Mesodermal cell (in vitro differentiated cells): ENCODE measurements at regions not wholly inside any gene's neighbourhood (a gene's known extent, or its start where the extent isn't known, plus 50 kb on each side); places are given as distances from the start of the nearest gene placed in this dataset.

Experiments used
- H3K27ac ChIP-seq: 2 replicates; pipeline ENCODE4 v1.7.0; 2013; ENCODE audit warnings: mild to moderate bottlenecking, low read depth, low read length, moderate library complexity; ENCODE audit not compliant: severe bottlenecking
- H3K36me3 ChIP-seq: 2 replicates; pipeline ENCODE4 v1.7.1; 2013; ENCODE audit warnings: mild to moderate bottlenecking, low read length, moderate library complexity; ENCODE audit not compliant: control insufficient read depth, insufficient read depth
- H3K4me1 ChIP-seq: one replicate; pipeline ENCODE4 v1.7.1; 2013; ENCODE audit warnings: mild to moderate bottlenecking, low read length; ENCODE audit not compliant: insufficient read depth, control insufficient read depth, poor library complexity, severe bottlenecking
- H3K4me3 ChIP-seq: 2 replicates; pipeline ENCODE4 v1.7.0; 2013; ENCODE audit warnings: low read length, control low read depth, mild to moderate bottlenecking; ENCODE audit not compliant: insufficient read depth, poor library complexity, severe bottlenecking; ENCODE audit errors: extremely low read depth
- H3K9me3 ChIP-seq: 2 replicates; pipeline ENCODE4 v1.7.1; 2013; ENCODE audit warnings: mild to moderate bottlenecking, low read length, moderate library complexity; ENCODE audit not compliant: control insufficient read depth
- WGBS, 2 experiments: methylation state at CpG; one replicate each; pipeline ENCODE4 v1.1.5; 2013; ENCODE audit warnings: missing lambda C conversion rate in 2 of 2; ENCODE audit not compliant: insufficient coverage in 2 of 2; 5-methylcytosine and 5-hydroxymethylcytosine counted together

DNA sequence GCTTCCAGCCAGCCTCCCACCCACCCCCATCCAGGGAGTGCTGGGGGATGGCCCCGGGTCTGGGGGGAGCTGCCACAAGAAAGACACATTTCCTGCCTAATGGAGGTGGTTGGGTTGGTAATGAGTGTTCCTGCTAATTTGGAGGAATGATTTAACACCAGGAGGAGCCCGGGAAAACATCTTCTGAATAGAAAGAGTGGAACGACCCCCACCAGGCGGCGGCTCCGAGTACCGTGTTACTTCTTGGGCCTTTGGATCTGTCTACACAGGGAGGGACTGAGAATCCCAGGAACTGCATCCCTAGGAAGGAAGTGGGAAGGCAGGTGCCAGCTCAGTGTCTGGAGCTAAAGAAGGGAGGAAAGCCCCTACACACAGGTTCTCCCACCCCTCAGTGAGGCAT, 64.6 kb downstream of the TSPAN17 start:
- Histone ChIP-seq H3K4me1 (no peaks in the 10 kb centered on the region), H3K27ac (no peak overlapping the region), H3K9me3 (peaks cover 19% of the 10 kb centered on the region), H3K36me3 (no peaks in the 10 kb centered on the region), H3K4me3 (no peak overlapping the region)
- 40% methylated on average over 6 of the region's 7 CpGs; no CpG with 5 or more reads in 1 of the 2 experiments for WGBS, 2 experiments

DNA sequence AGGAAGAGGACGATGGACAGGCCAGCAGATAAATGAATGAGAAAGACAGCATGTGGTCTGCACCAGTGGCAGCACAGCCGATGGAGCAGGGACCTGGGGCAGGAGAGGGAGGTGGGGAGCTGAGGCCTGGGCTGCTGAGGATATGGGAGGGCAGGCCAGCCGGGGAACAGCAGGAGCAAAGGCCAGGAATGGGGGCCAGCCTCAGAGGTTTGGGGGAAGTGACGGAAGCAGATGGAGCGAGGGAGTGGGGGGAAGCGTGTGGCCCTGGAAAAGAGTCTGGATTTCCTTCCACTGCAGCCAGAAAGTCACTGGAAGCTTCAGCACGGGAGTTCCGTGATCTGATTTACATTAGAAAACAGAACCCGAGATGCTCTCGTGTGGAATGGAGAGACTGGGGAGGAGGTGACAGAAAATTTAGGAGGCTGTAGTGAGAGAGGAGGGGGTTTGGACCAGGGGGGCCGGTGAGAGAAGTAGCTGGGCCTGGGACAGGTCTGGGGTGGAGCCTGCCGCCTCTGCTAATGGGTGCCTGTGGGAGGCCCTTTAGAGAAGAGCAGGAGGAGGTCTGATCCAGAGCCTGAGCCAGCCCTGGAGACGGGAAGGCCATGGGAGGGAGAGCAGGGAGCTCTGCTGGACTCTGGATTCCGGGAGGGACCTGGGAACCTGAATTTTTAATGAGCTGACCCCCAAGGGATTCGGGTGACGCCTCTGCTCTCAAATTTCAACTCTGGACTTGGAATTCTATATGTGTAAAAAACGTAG, 65.4 kb downstream of the TSPAN17 start:
- Histone ChIP-seq H3K9me3 (peaks cover 19% of the 10 kb centered on the region), H3K4me1 (no peaks in the 10 kb centered on the region), H3K4me3 (no peak overlapping the region), H3K27ac (no peak overlapping the region), H3K36me3 (no peaks in the 10 kb centered on the region)
- 54 to 55% methylated on average over 13 of the region's 17 CpGs for WGBS, 2 experiments

DNA sequence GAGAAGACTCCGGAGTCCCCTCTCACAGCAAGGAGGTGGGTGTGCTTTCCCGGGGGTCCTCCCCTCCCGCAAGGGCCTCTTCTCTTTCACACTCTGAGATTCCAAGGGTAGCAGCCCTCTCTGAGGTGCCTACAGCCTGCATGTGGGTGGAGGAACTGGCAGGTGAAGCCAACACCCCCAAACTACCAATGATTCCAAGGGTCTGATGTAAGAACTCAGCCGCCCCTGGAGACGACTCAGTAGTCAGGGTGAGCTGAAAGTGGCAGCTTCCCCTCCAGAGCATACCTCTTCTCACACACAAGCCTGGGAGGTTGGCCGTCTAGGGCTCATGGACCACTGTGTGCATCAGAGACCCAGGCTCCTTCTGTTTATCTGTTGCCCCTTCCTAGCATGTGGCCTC, 66.1 kb downstream of the TSPAN17 start:
- H3K36me3 ChIP-seq: no peaks in the 10 kb centered on the region
- no peak overlapping the region for H3K27ac ChIP-seq
- H3K4me3 ChIP-seq: no peak overlapping the region
- WGBS, 2 experiments: 89 to 92% methylated on average over 2 to 3 of the region's 6 CpGs
- peaks cover 19% of the 10 kb centered on the region for H3K9me3 ChIP-seq
- no peaks in the 10 kb centered on the region for H3K4me1 ChIP-seq

DNA sequence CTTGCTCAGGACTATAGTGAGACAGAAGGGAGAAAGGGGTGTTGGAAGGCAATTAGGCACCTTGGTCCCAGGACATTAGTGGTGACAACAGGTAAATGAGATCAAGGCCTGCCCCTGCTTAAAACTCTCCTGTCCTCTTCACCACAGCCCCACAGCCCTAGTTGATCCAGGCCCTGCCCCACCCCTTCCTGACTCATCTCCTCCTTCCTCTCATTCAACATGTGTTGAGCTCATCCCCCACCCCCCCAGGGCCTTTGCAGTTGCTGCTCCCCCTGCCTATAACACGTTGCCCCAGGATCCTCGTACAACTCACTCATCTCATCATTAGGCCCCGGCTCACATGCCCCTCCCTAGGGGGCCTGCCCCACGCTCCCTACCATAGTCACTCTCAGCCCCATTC, 66.8 kb downstream of the TSPAN17 start:
- no peaks in the 10 kb centered on the region for H3K4me1 ChIP-seq
- H3K9me3 ChIP-seq: peaks cover 19% of the 10 kb centered on the region
- WGBS, 2 experiments: 84 to 89% methylated on average over 3 of the region's 4 CpGs
- no peak overlapping the region for H3K4me3 ChIP-seq
- no peaks in the 10 kb centered on the region for H3K36me3 ChIP-seq
- no peak overlapping the region for H3K27ac ChIP-seq

DNA sequence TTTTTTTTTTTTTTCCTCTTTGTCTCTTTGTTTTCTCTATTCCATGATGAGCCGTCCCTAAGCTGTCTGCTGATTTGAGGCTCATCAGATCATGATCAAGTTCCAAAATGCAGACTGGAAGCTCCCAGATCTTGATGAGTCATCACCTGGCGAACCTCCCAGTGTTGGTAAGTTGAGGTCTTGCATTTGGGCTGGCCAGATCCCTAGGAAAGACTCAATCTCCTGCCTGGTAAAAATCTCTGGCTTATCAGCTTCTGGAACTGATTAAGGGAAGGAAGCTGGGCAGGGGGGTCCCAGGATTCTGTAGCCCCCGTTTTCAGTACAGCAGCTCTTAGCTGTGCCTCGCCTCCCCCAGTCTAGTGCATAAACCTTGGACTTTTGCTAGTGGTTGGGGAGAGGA, 69.0 kb downstream of the TSPAN17 start:
- Histone ChIP-seq H3K4me1 (no peaks in the 10 kb centered on the region), H3K36me3 (no peaks in the 10 kb centered on the region), H3K27ac (no peak overlapping the region), H3K9me3 (peaks cover 19% of the 10 kb centered on the region), H3K4me3 (no peak overlapping the region)
- 86 to 93% methylated on average over 3 to 4 of the region's 4 CpGs for WGBS, 2 experiments

DNA sequence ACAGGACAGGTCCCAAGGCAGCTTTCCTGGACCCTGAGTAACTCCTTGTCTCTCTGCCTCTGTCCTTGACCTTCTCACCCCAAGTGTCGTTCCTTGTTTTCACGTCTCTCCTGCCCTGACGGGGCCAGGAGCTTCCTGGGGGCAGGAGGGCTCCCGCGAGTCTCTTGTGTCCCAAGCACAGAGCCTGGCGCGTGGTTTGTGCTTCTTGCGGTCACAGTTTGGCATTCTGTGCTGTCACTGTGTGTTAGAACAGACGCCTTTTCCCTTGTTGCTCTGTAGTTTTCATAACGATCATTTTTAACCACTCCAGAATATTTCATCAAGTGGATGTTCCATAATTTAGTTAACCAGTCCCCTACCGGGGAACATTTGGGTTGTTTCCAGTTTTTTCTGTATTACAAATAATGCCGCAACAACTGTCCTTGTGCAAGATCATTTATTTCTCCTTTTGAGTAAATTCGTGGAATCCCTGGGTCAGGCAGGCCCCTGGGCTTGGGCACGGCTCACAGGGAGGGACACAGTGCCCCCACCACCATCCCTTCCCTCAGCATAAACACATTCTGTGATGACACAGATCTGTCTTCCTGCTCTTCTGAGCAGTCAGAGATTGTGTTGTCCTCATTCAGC, 71.9 kb downstream of the TSPAN17 start:
- H3K36me3 ChIP-seq: no peaks in the 10 kb centered on the region

DNA sequence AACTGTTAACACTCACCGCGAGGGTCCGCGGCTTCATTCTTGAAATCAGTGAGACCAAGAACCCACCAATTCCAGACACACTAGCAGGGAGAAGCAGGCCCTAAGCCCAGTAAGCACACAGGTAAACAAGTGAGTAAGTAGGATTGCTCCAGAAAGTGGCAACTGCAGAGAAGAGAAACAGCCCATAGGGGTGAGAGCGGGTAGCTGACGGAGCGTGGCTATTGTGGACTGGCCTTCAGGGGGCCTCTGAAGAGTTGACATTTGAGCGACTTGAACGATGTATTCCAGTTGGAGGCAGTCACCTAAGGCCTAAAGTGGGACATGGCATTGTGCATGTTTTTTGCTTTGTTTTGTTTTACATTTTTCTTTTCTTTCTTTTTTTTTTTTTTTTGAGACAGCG, 74.2 kb downstream of the TSPAN17 start:
- Histone ChIP-seq H3K9me3 (no peaks in the 10 kb centered on the region), H3K4me1 (no peaks in the 10 kb centered on the region), H3K27ac (no peak overlapping the region), H3K4me3 (no peak overlapping the region), H3K36me3 (no peaks in the 10 kb centered on the region)
- 79 to 82% methylated on average over 9 to 10 of the region's 10 CpGs for WGBS, 2 experiments

More for the DNA sequence above, 71.9 kb downstream of the TSPAN17 start:
- WGBS, 2 experiments: 55 to 69% methylated on average over 12 to 14 of the region's 14 CpGs
- Histone ChIP-seq H3K4me3 (no peak overlapping the region), H3K4me1 (no peaks in the 10 kb centered on the region), H3K9me3 (peaks cover 8% of the 10 kb centered on the region), H3K27ac (no peak overlapping the region)

DNA sequence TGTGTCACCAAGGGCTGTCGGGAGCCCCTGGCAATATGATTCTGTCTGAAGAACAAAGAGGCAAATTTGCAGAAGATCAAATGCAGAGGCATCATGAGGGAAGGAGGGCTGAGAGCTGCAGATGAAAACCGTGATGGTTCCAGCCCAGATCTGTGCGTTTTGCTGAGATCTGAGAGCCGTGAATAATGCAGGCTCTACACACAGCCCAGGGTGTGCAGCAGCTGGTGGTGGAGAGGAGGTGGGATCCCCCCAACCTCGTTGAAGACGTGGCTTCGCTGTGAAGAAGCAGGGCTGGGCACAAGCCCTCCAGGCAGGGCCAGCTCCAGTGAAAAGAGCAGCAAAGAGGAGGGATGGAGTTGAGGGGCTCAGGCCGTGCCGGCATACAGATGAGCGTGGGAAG, 75.5 kb downstream of the TSPAN17 start:
- Histone ChIP-seq H3K27ac (no peak overlapping the region), H3K9me3 (no peaks in the 10 kb centered on the region), H3K36me3 (no peaks in the 10 kb centered on the region), H3K4me3 (no peak overlapping the region), H3K4me1 (no peaks in the 10 kb centered on the region)
- 82 to 88% methylated on average over 8 to 10 of the region's 10 CpGs for WGBS, 2 experiments

DNA sequence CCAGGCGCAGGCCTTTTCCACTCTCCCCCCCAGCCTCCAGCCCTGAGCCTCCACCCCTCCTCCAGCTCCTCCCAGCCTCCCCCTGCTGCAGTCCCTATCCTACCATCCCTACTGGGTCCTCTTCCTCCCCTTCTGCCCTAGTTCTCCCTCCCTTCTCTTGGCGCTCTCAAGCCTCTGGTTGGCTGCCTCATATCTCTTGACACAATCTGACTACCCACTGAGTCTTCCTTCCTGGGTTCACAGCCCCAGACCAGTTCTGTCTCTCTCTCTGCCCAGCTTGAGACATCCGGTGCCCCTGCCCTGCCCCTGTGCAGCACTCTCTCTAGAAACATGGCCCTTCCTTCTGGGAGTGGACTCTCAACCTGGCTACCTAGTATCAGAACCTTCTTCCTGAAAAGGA, 76.2 kb downstream of the TSPAN17 start:
- Histone ChIP-seq H3K4me3 (no peak overlapping the region), H3K9me3 (no peaks in the 10 kb centered on the region), H3K36me3 (no peaks in the 10 kb centered on the region), H3K27ac (no peak overlapping the region), H3K4me1 (no peaks in the 10 kb centered on the region)
- 47 to 75% methylated on average over 2 to 3 of the region's 3 CpGs for WGBS, 2 experiments

DNA sequence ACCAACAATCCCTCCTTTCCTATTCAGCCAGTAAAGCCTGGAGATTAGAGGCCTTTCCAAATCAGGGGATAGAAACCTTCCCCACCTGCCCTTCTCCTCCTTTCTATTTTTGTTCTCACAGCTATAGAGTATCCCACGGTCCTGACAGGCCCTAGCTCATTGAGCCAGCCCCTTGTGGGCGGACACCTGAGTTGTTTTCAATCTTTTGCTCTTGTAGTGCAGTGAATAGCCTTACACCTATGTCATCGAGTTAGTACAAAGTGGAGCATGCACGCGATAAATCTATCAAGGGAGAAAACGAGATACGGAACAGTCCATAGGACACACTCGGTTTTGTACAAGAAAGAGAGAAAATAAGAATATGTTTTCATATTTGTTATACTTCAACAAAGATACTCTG, 77.2 kb downstream of the TSPAN17 start:
- Histone ChIP-seq H3K9me3 (no peaks in the 10 kb centered on the region), H3K27ac (no peak overlapping the region), H3K4me1 (no peaks in the 10 kb centered on the region), H3K36me3 (no peaks in the 10 kb centered on the region), H3K4me3 (no peak overlapping the region)
- 44 to 64% methylated on average over 2 to 5 of the region's 8 CpGs for WGBS, 2 experiments
